Activated naive CD4-positive, alpha-beta T cell treated with anti-CD3 and anti-CD28 coated beads, Interleukin-2, amount 50 U/mL, for 16 hours (primary cell): ENCODE measurements at regions not wholly inside any gene's neighbourhood (a gene's known extent, or its start where the extent isn't known, plus 50 kb on each side); places are given as distances from the start of the nearest gene placed in this dataset.

Experiments
- DNase-seq: peaks from one replicate; pipeline ENCODE4 v3.0.0-alpha.2; 2020

DNA sequence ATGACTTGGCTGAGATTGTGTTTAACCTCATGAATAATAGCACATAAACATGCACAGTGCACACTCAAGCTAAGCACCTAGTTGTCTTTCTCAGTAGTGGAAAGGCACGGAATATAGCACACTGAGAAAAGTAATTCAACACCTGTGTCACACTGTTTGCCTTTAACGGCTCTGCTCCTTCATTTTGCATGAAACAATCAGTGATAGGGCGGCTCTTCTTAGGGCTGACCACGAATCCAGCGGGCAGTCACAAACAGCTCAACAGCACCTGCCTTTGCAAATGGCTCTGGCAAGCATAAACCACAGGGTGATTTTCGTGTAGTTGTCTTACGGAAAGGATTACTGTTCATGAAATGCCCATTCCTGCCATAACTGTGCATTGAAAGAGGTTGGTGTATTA lies 954.0 kb upstream of the TENM3 start:
- no peak for DNase-seq

DNA sequence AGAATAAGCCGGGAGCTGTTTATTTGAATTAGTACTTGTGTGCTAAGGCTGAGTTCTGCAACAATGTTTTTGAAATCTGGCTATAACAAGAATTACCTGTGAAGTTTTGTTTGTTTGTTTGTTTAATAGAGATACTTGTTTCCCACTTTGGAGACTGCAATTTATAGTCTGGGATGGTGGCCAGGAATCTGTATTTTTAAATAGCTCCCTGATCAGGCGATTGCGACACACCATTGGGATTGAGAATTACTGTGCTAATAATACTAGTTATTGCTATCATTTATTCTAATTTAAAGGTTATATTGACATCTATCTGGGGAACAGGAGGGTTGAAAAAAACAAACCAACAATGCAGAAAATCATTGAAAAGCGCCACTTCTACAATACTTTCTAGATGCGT lies 951.6 kb upstream of the TENM3 start:
- no peak for DNase-seq

DNA sequence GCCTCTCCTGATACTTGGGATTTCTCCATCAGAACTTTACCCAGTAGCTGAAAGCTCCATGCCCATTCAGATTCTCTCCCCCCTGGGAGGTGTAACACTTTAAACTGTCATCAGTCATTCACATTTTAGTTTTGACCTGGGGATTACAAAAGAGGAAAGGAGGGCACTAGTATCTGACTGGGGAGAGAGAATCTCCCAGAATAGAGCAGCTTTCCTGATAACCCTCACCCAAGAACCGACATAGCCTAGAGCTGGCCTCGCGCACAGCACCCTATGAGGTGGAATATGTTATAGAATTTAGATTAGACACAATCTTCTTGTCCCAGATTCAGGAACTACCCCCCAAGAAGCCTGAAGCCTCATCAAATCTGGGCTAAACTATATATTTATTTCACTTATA lies 950.2 kb upstream of the TENM3 start:
- DNase-seq, result no peak

DNA sequence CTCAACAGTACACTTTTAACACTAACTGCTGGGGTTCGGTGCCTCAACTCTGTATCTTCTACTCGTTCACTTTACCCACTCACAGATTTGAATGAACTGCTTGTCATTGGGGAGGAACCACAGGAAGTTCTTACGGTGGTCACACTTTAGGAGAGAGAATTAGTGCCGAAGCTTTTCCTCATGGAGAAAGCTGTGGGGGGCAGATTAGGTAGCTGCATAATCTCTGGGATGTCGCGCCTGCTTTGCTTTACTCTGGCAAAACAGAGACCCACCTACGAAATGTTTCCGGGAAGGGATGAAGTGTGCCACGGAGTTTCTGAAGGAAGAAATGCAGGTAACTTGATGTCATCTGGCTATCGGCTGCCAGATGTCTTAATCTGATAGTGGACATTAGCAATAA lies 949.7 kb upstream of the TENM3 start:
- DNase-seq, result no peak

DNA sequence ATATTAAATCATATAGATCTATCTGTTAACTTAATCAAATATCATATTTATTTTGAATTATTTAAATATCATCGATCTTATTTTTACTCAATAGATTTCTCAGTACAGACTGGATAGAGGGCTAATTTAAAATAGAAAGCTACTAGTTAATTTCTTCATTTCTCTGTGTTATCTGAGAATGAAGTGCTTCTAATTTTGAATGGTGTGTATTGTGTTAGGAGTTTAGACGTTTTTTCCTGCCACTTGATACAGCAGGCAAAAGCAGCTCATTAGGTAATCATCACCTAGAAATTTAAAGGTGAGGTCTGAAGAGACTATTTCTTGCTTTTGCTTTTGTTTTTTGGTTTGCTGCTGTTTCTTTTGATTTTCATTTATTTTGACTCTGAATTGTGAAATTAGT lies 948.8 kb upstream of the TENM3 start:
- DNase-seq, result no peak

DNA sequence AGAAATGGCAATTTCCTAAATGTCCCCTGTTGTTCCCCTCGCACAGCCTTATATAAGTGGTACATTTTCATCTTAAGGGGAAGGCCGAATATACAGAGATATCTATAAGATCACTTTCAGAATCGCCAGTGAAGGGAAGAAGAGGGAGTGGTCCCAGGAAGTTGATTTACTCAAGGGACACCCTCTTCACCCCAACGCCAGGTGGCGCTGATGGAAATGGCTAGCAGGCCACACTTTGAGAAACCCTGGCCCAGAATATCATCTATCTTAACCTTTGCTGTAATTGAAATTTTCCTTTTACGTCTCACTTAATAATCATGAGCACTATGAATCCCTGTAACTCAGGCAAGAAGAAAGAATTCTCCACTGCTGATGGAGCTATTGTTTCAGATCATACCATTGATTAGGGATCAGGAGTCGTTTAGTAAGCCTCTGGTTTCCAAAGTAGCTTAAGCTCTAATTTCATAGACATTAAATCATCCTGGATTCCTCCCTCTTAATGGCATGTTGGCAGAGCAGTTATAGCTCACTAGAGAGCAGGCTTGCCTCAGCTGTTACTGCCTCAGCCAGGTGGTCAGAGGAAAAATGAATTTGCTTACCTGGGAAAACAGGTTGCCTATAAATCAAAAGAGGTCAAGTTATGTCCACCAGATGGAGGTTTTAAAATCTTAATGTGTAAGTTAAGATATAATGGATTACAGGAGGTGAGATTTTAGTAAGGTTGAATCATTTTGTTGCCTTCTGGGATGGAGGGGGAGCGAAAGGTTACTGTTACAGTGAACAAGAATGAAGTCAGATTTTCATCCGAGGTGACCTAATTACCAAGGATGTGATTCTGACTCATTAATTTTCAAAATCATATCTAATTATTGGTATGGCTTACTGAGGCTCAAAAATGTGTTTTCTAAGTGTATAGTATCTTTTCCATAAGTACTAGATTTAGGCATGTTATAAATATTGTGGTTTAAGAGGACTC lies 941.2 kb upstream of the TENM3 start:
- no peak for DNase-seq

DNA sequence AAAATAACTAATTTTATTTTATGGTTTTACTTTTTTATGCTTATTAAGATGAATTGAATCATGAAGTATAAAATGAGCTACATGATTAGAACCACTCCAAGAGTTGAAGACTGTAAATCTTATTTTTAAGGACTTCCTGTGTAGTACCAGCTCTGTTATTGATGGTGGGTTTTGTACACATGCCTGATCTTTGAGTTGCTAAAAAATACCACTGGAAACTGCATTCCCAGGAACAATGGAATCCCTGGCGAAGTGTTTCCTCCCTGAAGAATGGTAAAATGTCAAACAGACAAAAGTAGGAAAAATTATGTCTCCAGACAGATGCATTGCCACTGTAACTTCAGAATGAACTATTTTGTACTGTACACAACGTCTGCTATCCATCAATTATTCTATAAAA lies 935.4 kb upstream of the TENM3 start:
- DNase-seq, result no peak

DNA sequence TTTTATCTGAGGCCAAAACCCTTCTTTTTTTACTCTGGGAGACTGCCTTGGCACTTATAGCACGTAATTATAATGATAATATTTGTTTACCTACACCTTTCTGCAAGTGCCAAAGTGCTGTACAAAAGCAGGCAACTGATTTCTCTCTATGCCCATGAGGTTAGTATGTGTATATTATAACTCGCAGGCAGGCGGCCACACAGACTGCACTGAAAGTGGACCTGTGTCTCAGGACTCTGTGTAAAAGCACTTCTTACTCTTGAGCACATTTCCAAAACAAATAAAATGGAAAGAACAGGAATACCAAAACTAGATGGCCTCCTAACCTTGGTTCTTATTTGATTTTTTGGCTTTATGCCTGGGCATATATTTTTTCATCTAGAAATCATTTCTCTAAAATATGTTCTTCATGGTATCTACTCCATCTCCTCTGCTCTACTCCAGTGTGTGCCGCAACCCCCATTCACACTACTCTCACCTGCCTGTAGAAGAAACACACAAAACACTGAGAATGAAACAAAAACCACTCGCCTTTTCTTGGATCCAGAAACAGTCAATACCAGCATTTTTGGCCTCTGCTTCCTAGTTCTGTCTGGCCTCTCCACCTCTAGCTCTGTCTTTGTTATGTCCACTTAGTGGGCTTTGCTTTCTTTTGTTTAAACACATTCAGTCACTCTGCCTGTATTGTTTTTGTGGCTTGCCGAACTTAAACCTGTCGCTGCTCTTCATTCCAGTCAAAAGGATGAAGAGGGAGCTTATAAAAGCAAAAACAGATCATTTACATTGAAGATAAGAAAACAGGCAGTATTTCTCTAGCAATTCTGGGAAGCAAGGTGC lies 934.5 kb upstream of the TENM3 start:
- DNase-seq, result no peak

DNA sequence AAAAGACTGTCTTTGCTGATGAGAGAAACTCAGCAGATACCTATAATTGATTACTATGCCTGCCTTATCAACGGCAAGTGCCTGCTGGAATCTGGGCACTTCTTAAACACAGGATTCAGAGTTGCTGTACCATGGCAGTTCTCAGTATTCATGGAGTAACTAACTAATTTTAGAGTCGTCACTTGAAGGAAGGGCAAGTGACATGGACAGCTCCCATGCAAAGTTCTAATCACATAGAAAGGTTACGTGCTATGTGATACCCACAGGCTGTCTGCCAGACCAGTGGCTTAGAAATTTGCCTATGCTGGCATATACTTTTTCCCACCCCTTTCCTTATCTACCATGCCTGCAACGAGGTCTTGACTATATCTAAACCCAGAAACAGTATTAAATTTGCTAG lies 931.1 kb upstream of the TENM3 start:
- DNase-seq, result no peak

DNA sequence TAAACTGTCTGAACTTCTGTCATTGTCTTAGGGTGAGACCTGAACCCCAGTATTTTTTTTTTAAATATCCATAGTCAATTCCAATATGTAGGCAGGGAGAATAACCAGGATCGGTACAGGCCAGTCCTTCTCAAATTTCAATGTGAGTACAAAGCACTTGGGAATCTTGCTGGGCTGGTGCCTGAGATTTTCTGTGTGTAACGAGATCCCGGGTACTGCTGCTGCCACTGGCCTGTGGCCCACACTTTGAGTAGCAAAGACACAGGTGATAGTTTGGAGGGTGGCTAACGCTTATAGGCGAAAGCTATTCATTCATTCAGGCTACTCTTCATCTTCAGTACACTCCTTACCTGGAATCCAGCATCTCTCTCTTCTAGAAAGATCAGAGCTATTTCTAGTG lies 923.6 kb upstream of the TENM3 start:
- no peak for DNase-seq

DNA sequence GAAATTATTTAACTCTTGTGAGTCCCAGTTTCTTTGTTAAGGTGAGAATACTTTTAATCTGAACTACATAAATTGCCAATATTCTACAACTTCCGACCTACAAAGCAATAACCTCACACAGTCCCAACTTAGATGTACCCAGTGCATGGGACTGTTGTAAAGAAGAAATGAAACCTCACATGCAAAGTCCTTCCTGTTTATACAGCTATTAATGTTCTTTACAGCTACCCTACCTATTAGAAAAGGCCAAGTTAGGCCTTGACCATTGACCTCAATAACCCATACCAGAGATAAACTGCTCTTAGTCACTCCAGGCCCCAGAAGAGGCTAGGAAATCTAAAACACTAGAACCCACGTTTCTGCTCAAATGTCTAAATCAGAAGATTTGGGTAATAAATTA lies 920.1 kb upstream of the TENM3 start:
- no peak for DNase-seq

DNA sequence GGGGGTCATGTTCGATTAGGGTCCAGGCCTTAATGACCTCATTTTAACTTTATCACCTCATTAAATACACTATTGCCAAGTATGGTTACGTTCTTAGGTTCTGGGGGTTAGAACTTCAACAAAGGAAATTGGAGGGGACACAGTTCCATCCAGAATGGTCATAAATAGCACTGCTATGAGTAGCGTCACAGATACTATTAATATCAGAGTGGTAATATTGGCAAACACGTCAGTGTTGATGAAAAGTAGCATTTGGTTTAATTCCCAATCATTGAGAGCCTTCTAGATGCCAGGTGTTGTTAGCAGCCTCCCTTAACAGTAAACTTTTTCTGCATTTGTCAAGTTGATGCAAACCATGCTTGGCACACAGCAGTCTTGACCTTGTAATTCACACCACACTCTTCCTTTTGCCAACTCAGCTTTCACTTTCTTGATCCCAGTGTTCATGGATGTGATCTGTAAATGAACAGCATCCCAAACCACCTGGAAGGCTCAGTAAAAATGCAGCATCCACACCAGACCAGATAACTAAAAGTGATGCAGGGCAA lies 912.5 kb upstream of the TENM3 start:
- DNase-seq, result no peak

DNA sequence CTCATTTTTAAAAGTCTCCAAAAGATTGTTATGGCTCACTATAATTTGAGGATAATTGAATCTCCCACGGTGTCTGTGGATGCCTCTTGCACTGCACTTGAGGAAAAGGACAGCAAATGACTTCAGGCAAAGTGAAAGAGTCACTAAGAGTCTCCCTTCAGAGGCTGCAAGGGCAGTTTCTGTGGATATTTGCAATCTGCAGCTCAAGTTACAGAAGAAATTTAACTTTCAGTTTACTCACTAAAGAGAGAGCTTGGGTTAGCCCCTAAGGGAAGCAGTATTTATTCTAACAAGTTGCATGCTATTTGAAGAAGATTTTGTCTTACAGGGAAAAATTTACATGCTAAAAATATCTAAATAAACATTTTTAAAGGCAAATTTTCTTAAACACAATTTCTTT lies 912.0 kb upstream of the TENM3 start:
- DNase-seq, result no peak

DNA sequence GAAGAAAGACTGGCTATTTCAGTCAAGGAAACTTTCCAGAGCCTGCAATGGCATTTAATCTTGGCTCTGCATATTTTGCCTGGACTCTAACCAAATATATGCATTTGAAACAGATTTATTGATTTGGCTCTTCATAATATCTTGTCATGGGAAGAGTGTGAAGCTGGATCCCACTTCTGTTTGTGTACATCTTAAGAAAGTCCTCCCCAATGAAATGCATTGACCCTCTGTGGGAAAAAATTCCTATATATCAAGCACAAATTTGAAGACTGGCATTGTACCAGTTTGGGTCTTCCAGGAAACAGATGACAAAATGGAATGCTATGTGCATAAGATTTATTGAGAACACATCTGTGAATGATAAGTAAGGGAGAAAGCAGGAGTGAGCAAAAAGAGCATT lies 897.3 kb upstream of the TENM3 start:
- DNase-seq, result no peak

DNA sequence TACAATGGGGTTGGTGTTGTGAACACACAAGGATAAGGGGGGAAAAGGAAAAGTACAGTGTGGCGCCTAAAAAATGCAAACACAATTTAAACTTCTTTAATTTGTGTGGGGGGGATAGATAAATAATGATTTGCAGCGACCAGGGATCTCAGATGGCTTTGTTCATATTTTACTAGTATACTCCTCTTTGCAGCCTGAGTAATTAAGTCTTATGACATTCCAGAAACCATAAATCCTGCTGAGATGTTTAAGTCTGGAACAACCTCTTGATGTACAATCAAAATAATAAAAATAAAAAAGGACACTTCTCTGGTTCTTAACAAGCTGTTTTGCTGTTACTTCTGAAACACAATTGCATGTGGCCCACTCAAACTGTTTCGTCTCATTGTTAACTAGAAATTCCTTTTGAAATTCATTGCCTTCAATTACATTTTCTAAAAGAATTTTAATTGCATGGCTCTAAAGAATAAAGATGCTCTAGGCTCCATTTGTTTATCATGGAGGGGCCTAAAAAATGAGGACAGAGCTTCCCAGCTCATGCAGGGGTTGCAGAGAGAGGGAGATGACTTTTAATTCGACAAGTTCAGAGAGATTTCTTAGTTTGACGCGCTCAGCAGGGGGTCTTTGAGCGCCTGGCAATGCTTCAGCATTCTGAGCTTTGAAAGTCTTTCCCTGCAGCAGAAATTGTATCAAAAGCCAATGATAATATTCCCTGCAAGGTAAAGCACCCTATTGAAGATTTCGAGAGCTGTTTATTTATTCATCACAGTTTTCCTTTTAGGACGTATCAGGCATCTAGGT lies 892.4 kb upstream of the TENM3 start:
- no peak for DNase-seq

DNA sequence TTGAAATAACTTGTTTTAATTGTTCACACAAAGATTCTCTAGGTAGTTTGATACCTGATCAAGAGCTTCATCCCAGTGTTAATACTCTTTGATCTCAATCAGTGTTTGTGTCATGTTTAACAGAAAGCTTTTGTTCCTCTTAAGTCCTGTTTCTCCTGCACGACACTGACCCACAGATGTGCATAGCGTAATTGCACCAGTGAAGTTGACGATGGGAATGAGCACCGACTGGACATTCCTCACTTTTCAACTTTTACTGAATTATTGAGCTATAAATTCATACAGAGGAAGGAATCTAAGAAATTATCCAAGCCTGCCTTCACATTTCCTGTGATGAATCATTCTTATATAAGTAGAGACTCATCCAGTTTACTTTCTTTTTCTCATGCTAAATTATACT lies 878.7 kb upstream of the TENM3 start:
- no peak for DNase-seq

DNA sequence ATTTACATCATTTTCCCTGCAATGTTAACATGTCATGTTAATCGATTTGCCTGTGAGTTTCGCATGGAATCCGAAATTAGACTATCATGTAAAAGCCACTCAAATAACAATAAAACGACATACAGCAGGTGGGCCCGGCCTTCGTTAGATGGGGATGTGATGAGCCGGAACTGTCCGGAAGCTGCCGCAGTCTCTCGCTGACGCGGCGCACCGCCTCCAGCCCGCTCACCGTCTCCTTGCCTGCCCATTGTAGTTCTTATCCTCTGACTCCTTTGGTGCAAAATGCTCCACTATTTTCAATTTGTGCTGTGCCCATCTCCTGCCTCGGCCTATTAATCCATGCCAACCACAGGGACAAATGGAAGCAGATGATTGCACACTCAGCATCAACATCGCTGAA lies 877.5 kb upstream of the TENM3 start:
- DNase-seq, result no peak

DNA sequence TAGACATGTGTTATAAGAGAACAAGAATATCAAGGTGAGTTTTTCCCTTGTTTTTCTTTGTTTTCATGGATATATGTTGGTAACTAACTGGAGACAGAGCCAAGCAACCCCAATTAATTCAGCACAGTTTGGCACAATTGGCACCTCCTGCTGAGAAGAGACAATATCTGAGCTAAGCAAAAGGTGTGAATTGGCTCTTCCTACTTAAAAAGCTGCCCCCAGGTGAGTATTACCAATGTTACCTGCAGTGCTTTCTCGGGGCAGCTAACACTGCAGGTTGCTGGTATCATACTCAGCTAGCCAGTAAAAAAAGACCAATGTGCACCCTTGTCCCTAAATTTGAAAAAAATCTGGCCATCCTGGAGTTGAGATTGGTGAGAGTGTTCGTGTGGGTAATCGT lies 871.2 kb upstream of the TENM3 start:
- DNase-seq, result no peak

DNA sequence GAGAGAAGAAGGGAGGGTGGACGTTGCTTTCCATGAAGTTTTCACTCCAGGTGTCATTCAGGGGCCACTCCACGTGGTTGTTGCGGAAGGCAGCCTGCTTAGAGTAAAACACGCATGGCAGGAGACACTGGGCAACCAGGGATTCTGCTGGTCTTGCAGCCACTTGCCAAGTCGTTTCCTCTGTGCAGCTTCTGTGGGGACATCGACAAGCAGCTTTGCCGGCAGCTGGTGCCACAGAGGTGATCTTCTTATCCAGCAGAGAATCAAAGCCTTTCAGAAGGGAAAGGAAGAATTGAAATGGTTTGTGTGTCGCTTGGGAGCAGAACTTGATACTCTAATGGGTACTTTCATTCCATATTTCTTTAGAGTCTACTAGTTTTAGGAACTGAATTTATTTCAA lies 867.1 kb upstream of the TENM3 start:
- DNase-seq, result no peak

DNA sequence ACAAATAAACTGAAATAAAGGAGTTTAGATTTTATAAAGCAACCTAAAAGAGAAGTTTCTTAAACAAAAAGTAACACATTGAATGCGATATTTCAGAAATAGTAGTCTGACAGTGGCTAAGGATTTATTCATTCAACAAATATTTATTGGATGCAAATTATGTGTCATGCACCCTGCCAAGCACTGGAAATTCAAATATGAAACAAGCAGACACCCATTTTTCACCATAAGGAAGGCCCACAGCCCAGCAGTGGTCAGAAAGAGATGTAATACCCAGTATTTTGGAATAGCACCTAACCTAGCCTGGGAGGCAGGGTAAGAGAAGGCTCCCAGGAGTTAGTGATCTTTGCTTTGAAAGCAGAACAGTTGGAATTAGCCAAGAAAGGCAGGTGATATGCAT lies 855.1 kb upstream of the TENM3 start:
- no peak for DNase-seq

DNA sequence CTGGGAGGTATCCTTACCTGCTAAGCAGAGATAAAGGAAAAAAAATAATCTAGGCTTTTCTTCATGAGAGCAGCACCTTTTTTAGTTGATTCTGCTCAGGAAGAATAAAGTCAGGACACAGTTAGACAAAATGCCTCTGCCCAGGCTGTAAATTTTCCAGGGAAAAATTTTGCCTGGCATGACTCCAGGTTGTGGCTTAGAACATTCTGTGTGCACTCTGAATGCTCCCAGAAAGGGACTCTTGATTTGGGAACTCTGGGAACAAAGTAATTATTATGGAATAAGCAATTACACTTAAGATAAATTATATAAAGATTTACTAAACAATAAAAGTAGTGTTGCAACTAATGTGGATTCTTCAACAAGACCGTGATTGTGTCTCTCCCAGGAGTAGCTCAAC lies 826.2 kb upstream of the TENM3 start:
- DNase-seq, result no peak

DNA sequence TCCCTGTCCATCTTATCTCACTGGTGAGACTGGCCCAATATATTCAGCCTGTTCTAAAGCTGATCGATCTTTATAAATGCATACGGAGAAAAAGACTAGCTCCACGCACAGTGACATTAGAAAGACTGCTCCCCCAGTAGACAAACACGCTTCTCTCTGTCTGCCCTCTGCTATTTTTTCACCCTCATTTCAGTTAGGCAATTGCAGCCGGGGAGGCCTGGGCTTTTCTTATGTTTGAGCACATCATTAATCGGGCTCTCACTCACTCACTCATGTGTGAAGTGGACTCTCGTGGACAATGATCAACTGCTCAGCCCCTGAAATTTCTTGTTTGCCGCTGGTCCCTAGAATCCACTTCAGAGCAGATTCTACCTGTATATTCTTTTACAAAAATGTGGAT lies 824.7 kb upstream of the TENM3 start:
- no peak for DNase-seq

DNA sequence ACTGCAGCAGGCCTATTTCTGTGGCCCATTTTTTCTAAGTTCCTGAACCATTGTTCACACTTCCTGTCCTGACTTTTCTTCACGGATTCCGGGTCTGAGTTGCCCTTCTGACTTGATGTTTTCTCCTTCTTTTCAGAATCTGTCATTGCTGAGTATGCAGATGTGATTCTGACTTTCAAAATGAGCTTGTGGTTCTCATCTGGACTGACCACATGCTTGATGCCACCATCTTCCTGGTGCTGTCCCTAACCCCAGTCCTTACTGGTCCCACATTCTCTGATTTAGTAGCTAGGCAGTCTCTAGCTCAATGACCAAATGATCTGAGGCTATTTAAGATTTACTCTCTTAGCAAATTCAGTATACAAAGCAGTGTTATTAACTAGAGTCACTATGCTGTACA lies 822.3 kb upstream of the TENM3 start:
- DNase-seq, result no peak
